ENCODE measurements at regions not wholly inside any gene's neighbourhood (a gene's known extent, or its start where the extent isn't known, plus 50 kb on each side); places are given as distances from the start of the nearest gene placed in this dataset.

GRCh38 chr6:108737594-108738546 lies 110.4 kb upstream of the ARMC2 start:
- no peak for TF ChIP-seq CTCF (IDR thresholded peaks at IDR 0.05)
- TF ChIP-seq ZFX (IDR thresholded peaks at IDR 0.05; ENCODE audit: borderline replicate concordance) = no peak
